ENCODE measurements at regions not wholly inside any gene's neighbourhood (a gene's known extent, or its start where the extent isn't known, plus 50 kb on each side); places are given as distances from the start of the nearest gene placed in this dataset.

GRCh38 chr11:103716363-103716762, 320.1 kb upstream of the DDI1 start:
- no peak for TF ChIP-seq EZH2phosphoT487 (IDR thresholded peaks at IDR 0.05; ENCODE audit: insufficient read depth, low read depth)
- TF ChIP-seq EZH2 (IDR thresholded peaks at IDR 0.05; ENCODE audit: insufficient read depth, poor library complexity, severe bottlenecking) = no peak

Measured in GM23248 (cell line).